Peyer's patch (tissue), 4 donors: ENCODE measurements at regions not wholly inside any gene's neighbourhood (a gene's known extent, or its start where the extent isn't known, plus 50 kb on each side); places are given as distances from the start of the nearest gene placed in this dataset.

Experiments
- DNase-seq, 3 donors: peaks; one replicate each; pipeline ENCODE4 v3.0.0-alpha.2; 2017 to 2019
- H3K27ac ChIP-seq, 4 donors: fragments of 200-600 bp; sonication (generic); one replicate each; pipeline ENCODE4 v1.5.1; 2016 to 2019
- H3K27me3 ChIP-seq, 2 donors: fragments of 200-600 bp; sonication (generic); one replicate each; pipeline ENCODE4 v1.5.1; 2019
- H3K36me3 ChIP-seq, 3 donors: fragments of 200-600 bp; sonication (generic); one replicate each; pipeline ENCODE4 v1.5.1; 2016 to 2019
- H3K4me1 ChIP-seq, 4 donors: fragments of 200-600 bp; sonication (generic); one replicate each; pipeline ENCODE4 v1.5.1; 2016 to 2019
- H3K4me3 ChIP-seq, 4 donors: fragments of 200-600 bp; sonication (generic); 1 replicate in 3 of 4; 2 replicates in 1 of 4; pipeline ENCODE4 v1.5.1; 2016 to 2019; ENCODE audit warnings: mild to moderate bottlenecking in 1 of 4
- H3K9me3 ChIP-seq, 4 donors: fragments of 200-600 bp; sonication (generic); one replicate each; pipeline ENCODE4 v1.5.1; 2016 to 2019; ENCODE audit warnings: mild to moderate bottlenecking in 1 of 4
- POLR2A ChIP-seq, 2 donors: fragments of 450-650 bp; IDR thresholded peaks; one replicate each; pipeline ENCODE4 v1.5.1; 2017; ENCODE audit warnings: antibody characterized with exemption in 2 of 2, mild to moderate bottlenecking in 2 of 2, moderate library complexity in 2 of 2
- TF ChIP-seq, protein P1 (sequence below), 6 experiments: fragments of 450-650 bp in 4 of 6; fragments of 200-600 bp in 2 of 6; sonication (generic) in 1 of 6; IDR thresholded peaks; one replicate each; pipeline ENCODE4 v1.5.1; 2017 to 2019; ENCODE audit warnings: antibody characterized with exemption in 6 of 6, mild to moderate bottlenecking in 3 of 6, moderate library complexity in 1 of 6

DNA sequence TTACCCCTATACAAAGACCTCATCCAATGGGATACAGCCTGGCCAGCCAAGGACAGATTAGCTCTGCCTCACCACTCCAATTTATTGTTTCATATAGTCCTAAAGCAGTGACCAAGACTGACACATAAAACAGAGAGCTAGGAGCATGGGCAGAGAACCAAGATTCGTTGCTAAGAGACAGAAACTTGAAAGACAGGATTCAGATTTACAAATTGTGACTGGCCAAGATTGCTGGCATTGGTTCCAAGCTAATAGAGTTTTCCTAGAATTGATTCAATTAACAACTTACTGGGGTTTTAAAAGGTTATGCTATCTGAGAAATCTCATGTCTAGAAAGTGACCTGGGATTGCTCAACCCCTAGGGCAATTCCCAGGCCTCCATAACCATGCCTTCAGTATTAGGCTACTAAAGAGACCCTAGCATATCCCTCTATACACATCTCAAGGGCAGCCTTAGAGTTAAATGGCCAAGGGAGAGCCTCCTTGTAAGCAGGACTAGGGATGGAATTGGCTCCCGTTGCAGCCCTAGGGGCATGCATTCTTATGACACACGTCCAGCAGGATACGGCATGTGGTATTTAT is 75.6 kb downstream of the ICOS start:
- no peak overlapping the region for H3K4me3 ChIP-seq
- H3K4me1 ChIP-seq: no peaks in the 10 kb centered on the region
- H3K27me3 ChIP-seq: no peaks in the 10 kb centered on the region
- no peaks in the 10 kb centered on the region for H3K36me3 ChIP-seq
- DNase-seq: no peak
- H3K9me3 ChIP-seq: no peaks in the 10 kb centered on the region
- no peak overlapping the region for H3K27ac ChIP-seq
- no peak for TF ChIP-seq POLR2A (IDR thresholded peaks at IDR 0.05)
- TF ChIP-seq, protein P1, sequence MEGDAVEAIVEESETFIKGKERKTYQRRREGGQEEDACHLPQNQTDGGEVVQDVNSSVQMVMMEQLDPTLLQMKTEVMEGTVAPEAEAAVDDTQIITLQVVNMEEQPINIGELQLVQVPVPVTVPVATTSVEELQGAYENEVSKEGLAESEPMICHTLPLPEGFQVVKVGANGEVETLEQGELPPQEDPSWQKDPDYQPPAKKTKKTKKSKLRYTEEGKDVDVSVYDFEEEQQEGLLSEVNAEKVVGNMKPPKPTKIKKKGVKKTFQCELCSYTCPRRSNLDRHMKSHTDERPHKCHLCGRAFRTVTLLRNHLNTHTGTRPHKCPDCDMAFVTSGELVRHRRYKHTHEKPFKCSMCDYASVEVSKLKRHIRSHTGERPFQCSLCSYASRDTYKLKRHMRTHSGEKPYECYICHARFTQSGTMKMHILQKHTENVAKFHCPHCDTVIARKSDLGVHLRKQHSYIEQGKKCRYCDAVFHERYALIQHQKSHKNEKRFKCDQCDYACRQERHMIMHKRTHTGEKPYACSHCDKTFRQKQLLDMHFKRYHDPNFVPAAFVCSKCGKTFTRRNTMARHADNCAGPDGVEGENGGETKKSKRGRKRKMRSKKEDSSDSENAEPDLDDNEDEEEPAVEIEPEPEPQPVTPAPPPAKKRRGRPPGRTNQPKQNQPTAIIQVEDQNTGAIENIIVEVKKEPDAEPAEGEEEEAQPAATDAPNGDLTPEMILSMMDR (IDR thresholded peaks at IDR 0.05): no peak

DNA sequence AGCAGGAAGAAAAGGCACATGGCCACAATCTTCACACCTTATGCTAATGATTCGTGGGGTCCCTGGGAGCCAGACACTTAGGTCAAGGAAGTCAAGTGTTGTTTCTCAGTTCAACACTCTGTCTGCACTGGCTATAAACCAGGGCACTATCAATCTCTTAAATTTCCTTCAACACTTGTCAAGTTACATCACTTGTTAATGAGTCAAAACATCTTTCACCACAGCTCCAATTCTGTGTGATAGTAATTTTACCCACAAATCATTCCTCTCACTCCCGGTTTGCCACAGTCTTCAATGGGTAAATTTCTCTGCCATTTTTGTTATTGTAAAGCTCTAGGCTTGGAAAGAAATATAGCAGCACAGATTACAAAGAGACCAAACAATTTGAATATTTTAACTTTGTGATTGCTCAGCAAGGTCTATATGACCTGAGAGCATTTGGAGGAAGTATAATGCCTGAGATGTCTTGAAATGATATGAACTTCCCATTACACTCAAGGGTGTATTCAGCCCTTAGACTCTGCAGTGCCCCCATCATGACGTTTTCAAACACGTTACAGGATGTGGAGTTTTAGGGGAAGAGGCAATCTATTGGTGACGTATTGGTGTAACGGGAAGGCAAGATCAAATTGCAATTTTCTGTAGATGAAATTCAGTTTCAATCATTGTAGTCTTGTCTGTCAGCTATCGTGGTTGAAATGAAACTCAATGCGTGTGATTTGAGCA is 78.7 kb downstream of the ICOS start:
- Histone ChIP-seq H3K27me3 (no peaks in the 10 kb centered on the region), H3K27ac (no peak overlapping the region), H3K4me3 (no peak overlapping the region), H3K9me3 (no peaks in the 10 kb centered on the region), H3K36me3 (no peaks in the 10 kb centered on the region), H3K4me1 (no peaks in the 10 kb centered on the region)
- TF ChIP-seq POLR2A (IDR thresholded peaks at IDR 0.05): no peak
- TF ChIP-seq, protein P1 (IDR thresholded peaks at IDR 0.05): no peak
- DNase-seq: no peak

DNA sequence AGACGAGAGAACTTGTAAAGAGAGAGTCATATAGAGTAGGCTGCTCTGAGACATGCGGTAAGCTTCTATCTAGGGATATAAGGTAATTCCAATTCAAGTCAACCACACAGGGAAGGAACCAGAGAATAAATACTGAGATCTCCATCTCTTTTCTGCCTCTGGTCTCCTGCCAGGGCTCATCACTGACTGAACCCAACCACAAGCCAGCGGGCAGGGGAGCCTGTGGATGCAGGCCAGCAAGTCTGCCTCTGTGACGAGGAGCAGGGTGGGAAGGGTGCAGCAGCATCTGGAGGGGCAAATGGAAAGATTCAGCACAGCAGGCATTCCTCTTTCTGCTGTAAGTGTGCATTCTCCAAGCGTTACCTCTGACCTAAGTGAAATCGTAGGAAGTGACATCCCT is 82.2 kb downstream of the ICOS start:
- Histone ChIP-seq H3K4me1 (no peaks in the 10 kb centered on the region), H3K27me3 (no peaks in the 10 kb centered on the region), H3K4me3 (no peak overlapping the region), H3K9me3 (no peaks in the 10 kb centered on the region), H3K27ac (no peak overlapping the region), H3K36me3 (no peaks in the 10 kb centered on the region)
- DNase-seq: no peak
- no peak for TF ChIP-seq POLR2A (IDR thresholded peaks at IDR 0.05)
- TF ChIP-seq, protein P1 (IDR thresholded peaks at IDR 0.05): no peak

DNA sequence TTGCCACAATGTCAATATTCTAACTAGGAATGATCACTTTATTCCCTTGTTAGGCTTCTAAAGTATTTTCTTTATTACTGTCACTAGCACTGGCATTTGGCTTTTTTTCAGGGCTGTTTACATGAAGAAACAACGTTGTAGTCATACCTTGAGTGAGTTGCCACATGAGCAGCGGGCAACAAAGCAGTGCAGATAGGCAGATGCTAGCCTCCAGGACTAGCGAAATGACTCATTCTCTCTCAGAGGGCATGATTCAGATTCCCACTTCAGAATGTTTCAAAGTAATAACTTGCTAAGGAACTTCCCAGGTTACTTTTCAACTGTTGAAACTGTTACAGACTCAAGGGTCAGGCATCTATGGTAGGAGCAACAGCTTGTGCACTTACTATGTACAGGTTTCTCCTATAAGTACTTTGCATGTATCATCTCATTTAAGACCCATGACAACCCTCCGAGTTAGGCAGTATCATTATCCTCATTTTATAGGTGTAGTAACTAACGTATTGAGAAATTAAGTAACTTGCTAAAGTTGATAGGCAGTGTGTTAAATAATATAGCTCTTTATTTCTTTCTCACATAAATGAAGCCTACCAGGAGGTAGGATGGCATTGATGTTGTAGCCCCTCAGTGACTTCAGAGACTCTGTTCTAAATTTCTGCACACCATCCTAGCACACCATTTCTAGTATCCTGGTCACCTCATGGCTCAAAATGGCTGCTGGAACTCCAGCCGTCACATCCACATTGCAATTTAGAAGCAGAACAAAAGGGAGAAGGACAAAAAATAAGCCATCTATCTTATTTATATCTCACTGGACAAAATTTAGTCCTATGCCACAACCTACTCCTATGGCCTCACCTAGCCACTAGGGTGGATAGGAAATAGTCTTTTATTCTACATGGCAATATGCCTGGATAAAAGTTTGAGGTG is 83.3 kb downstream of the ICOS start:
- TF ChIP-seq, protein P1 (IDR thresholded peaks at IDR 0.05): no peak
- no peak for TF ChIP-seq POLR2A (IDR thresholded peaks at IDR 0.05)
- no peaks in the 10 kb centered on the region for H3K27me3 ChIP-seq
- H3K4me3 ChIP-seq: no peak overlapping the region
- H3K4me1 ChIP-seq: no peaks in the 10 kb centered on the region
- no peaks in the 10 kb centered on the region for H3K9me3 ChIP-seq
- no peak overlapping the region for H3K27ac ChIP-seq
- no peak for DNase-seq
- no peaks in the 10 kb centered on the region for H3K36me3 ChIP-seq

DNA sequence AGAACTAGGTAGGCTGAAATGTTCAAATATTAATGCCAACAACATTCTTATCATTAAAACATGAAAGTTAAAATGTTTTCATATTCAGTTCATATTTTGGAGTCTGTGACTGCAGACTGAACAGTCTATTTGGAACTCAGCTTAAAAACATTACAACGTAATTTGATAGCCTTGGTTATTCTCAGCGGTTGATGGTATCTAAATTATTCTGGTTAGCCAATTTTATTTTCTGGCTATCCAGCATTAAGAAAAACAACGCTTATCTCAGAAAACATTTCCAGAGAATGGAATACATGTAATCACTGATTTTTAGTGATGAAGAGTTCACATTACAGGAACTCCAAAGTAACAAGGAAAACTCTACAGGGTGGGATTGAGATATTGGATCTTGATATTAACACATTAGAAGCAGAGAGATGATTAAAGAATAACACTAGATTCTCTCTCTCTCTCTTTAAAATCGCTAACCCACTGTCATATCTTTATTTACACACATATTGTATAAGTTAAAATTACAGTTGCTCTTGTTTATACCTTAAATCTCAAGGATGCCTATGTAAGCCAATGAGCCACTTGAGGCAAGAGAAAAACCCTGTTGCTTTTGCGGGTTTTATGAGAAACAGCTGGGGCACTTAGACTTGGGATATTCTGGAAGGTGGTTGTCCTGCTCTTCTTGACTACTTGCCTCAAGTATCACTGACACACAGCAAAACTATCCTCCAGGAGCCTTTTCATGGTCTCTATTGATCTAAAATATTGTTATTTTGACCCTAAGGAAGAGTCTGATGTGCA is 84.9 kb downstream of the ICOS start:
- H3K36me3 ChIP-seq: no peaks in the 10 kb centered on the region
- no peaks in the 10 kb centered on the region for H3K4me1 ChIP-seq
- no peaks in the 10 kb centered on the region for H3K9me3 ChIP-seq
- no peak overlapping the region for H3K4me3 ChIP-seq
- DNase-seq: no peak
- no peak overlapping the region for H3K27ac ChIP-seq
- TF ChIP-seq POLR2A (IDR thresholded peaks at IDR 0.05): no peak
- TF ChIP-seq, protein P1 (IDR thresholded peaks at IDR 0.05): no peak
- H3K27me3 ChIP-seq: no peaks in the 10 kb centered on the region
